HepG2 (cell line): ENCODE measurements at regions not wholly inside any gene's neighbourhood (a gene's known extent, or its start where the extent isn't known, plus 50 kb on each side); places are given as distances from the start of the nearest gene placed in this dataset.
A peak's percentile ranks its signal among the peaks of the same experiment; 100 is the strongest.

Experiments
- ATAC-seq: fragments of 200-7000 bp; cut with Tn5 transposase; 3 replicates; pipeline ENCODE4 v1.9.1; 2020; ENCODE audit warnings: mild to moderate bottlenecking, moderate library complexity
- BruUV-seq: library from RNA; stranded (reverse); fragments of 400-500 nt; replicated peaks from 2 replicates; lab custom pipeline; 2021; lab: Mats Ljungman, UMichigan
- CTCF ChIA-PET: fragments of 300-600 bp; formaldehyde crosslinking; extraction: SDS; loops from one replicate; lab custom pipeline; 2021; ENCODE audit warnings: low total read pairs, inconsistent platforms, low intra/inter-chr PET ratio; lab: Yijun Ruan, JAX
- POLR2A ChIA-PET: fragments of 350-600 bp; sonication (Branson Sonifier 250); formaldehyde crosslinking; loops from one replicate; lab custom pipeline; 2020; ENCODE audit warnings: antibody characterized with exemption, inconsistent platforms; lab: Yijun Ruan, JAX
- DNase-seq: peaks from one replicate; pipeline ENCODE4 v3.0.0-alpha.2; 2015; ENCODE audit warnings: low spot score
- FAIRE-seq: peaks from 3 replicates; lab custom pipeline; 2011; peaks lifted over from hg19 to GRCh38; lab: Jason Lieb, UNC
- H2AFZ ChIP-seq: one replicate; pipeline ENCODE4 v1.6.1; 2011; ENCODE audit warnings: low read length, inconsistent platforms
- H3K27ac ChIP-seq: fragments of 300-600 bp; 3 replicates; pipeline ENCODE4 v1.8.0; 2011; ENCODE audit warnings: mixed run types, mild to moderate bottlenecking, mixed read lengths, low read length, inconsistent platforms; ENCODE audit not compliant: insufficient read depth; ENCODE audit errors: extremely low read length
- H3K27me3 ChIP-seq, 2 experiments: fragments of 200-600 bp in 1 of 2; 2 replicates in 1 of 2; 3 replicates in 1 of 2; pipeline versions ENCODE4 v1.6.0 to v1.8.0; 2011; ENCODE audit warnings: low read length in 2 of 2, mild to moderate bottlenecking in 2 of 2, moderate library complexity in 2 of 2, inconsistent platforms in 1 of 2; ENCODE audit not compliant: insufficient read depth in 2 of 2, control insufficient read depth in 1 of 2
- H3K36me3 ChIP-seq, 2 experiments: fragments of 200-600 bp in 1 of 2; replicated peaks in 1 of 2; 2 replicates in 1 of 2; 3 replicates in 1 of 2; pipeline versions ENCODE4 v1.5.1 to v1.8.0; 2011; ENCODE audit warnings: low read length in 2 of 2, inconsistent platforms in 1 of 2; ENCODE audit not compliant: insufficient read depth in 2 of 2, control insufficient read depth in 1 of 2
- H3K4me1 ChIP-seq: 2 replicates; pipeline ENCODE4 v1.5.1; 2012; ENCODE audit warnings: low read length, inconsistent platforms; ENCODE audit not compliant: insufficient read depth
- H3K4me2 ChIP-seq: 2 replicates; pipeline ENCODE4 v1.6.0; 2011; ENCODE audit warnings: low read depth, low read length, inconsistent platforms
- H3K4me3 ChIP-seq, 3 experiments: fragments of 200-600 bp in 1 of 3; sonication (generic), shearing (Covaris generic) in 1 of 3; replicated peaks in 1 of 3; 2 replicates each; pipeline ENCODE4 v1.5.1; 2011 to 2016; ENCODE audit warnings: low read length in 3 of 3, inconsistent platforms in 2 of 3, low read depth in 2 of 3, mild to moderate bottlenecking in 2 of 3, control low read depth in 1 of 3, mixed read lengths in 1 of 3; ENCODE audit not compliant: insufficient read depth in 1 of 3
- H3K79me2 ChIP-seq: one replicate; pipeline ENCODE4 v1.6.1; 2011; ENCODE audit warnings: low read length, inconsistent platforms; ENCODE audit not compliant: insufficient read depth
- H3K9ac ChIP-seq: 2 replicates; pipeline ENCODE4 v1.6.0; 2011; ENCODE audit warnings: mild to moderate bottlenecking, low read depth, low read length, inconsistent platforms; ENCODE audit not compliant: insufficient read depth
- H3K9me3 ChIP-seq: 2 replicates; pipeline ENCODE4 v1.5.1; 2012; ENCODE audit warnings: mild to moderate bottlenecking, low read length
- H4K20me1 ChIP-seq: 2 replicates; pipeline ENCODE4 v1.6.0; 2011; ENCODE audit warnings: inconsistent platforms, mild to moderate bottlenecking, low read length, moderate library complexity; ENCODE audit not compliant: insufficient read depth
- HNRNPK ChIP-seq: fragments of 200-400 bp; formaldehyde crosslinking; IDR thresholded peaks from 2 replicates; pipeline ENCODE4 v1.6.1; 2018; ENCODE audit warnings: low read length, low read depth, moderate library complexity, mild to moderate bottlenecking; ENCODE audit not compliant: poor library complexity, severe bottlenecking
- SMARCE1 ChIP-seq: fragments of 450-650 bp; IDR thresholded peaks from 2 replicates; pipeline ENCODE4 v1.6.1; 2017; ENCODE audit warnings: borderline replicate concordance
- ZFY ChIP-seq: sonication (generic); formaldehyde crosslinking; IDR thresholded peaks from 2 replicates; pipeline ENCODE4 v1.4.0; 2020; ENCODE audit warnings: missing genetic modification reagents
- WGBS: methylation state at CpG from one replicate; pipeline ENCODE4 v1.1.6; 2017; ENCODE audit warnings: low lambda C conversion rate; 5-methylcytosine and 5-hydroxymethylcytosine counted together
- in situ Hi-C: cut with HindIII; loops from 2 replicates; pipeline ENCODE4 v1.10.0; 2017; ENCODE audit warnings: low pct_unique_long_range_greater_than_20kb; ENCODE audit not compliant: extremely low pct_ligation_motif_present
- intact Hi-C: fragments of 100-400 bp; cut with micrococcal nuclease; formaldehyde crosslinking; loops from one replicate; pipeline ENCODE4 v1.10.0; 2022; ENCODE audit not compliant: unreplicated experiment
- TF ChIP-seq, protein P1 (sequence below): sonication (generic); formaldehyde crosslinking; IDR thresholded peaks from 2 replicates; pipeline ENCODE4 v1.4.0; 2020; ENCODE audit warnings: missing genetic modification reagents
- TF ChIP-seq, protein P2 (sequence below): sonication (generic); formaldehyde crosslinking; IDR thresholded peaks from 2 replicates; pipeline ENCODE4 v1.4.0; 2020; ENCODE audit warnings: mild to moderate bottlenecking, missing genetic modification reagents

DNA sequence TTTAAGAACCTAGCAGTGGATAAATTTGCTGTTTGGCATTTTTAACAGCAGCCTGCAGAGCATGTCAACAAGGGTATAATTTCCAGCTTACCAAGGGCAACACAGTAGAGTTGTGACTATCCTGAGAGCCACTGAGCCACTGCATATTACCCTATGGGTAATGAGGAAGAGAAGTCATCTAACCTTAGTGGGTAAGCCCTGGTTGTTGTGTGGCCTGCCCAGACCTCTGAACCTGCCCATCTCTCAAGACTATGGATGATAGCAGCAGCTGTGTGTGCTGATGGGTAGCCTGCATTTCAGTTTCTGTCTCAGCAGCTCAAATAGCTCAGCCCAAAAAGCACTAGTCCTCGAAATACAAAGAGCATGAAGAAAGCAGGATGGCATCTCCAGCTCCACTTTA lies 56.1 kb upstream of the PIP5K1B start (continued):
- TF ChIP-seq, protein P1, sequence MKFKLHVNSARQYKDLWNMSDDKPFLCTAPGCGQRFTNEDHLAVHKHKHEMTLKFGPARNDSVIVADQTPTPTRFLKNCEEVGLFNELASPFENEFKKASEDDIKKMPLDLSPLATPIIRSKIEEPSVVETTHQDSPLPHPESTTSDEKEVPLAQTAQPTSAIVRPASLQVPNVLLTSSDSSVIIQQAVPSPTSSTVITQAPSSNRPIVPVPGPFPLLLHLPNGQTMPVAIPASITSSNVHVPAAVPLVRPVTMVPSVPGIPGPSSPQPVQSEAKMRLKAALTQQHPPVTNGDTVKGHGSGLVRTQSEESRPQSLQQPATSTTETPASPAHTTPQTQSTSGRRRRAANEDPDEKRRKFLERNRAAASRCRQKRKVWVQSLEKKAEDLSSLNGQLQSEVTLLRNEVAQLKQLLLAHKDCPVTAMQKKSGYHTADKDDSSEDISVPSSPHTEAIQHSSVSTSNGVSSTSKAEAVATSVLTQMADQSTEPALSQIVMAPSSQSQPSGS (CRISPR knock-in tag): no peak
- no peak for TF ChIP-seq SMARCE1
- TF ChIP-seq, protein P2, sequence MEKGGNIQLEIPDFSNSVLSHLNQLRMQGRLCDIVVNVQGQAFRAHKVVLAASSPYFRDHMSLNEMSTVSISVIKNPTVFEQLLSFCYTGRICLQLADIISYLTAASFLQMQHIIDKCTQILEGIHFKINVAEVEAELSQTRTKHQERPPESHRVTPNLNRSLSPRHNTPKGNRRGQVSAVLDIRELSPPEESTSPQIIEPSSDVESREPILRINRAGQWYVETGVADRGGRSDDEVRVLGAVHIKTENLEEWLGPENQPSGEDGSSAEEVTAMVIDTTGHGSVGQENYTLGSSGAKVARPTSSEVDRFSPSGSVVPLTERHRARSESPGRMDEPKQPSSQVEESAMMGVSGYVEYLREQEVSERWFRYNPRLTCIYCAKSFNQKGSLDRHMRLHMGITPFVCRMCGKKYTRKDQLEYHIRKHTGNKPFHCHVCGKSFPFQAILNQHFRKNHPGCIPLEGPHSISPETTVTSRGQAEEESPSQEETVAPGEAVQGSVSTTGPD (CRISPR knock-in tag): no peak
- no peak for TF ChIP-seq ZFY (CRISPR knock-in tag)
- TF ChIP-seq, all 625 proteins: peak for 0

DNA sequence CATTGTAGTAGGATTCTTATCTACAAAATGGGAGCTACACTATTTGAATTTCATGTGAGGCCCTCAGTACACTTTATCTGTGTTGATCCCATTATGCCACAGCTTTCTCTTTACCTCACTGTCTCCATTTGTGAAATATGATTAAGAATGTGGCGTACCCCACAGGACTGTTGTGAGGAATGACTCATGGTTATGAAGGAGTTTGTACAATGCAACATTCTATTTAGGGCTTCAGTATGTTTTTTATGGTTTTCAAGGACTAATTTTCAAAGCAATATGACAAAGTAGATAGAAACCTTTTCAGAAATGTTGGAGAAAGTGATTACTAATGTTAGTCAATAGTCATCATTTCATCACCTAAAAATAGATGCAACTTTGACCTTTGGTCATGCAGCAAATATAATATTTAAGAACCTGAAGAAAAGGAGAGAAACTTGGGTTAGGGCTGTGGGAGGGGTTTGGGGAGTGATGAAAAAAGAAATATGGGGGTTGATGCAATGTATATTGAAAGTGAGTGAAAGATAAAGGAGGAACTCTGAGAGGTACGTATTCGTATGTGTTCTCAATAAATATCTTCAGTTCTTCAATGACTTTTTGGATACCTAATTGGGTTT lies 53.7 kb upstream of the PIP5K1B start:
- in situ Hi-C loops: no loop called here
- intact Hi-C loops: no loop called here
- Histone ChIP-seq H3K36me3 (no peaks in the 10 kb centered on the region), H3K27me3 (no peaks in the 10 kb centered on the region; a peak in 1 of 5 replicates), H3K79me2 (no peaks in the 10 kb centered on the region), H2AFZ (no peak overlapping the region), H3K4me2 (no peak overlapping the region), H4K20me1 (no peaks in the 10 kb centered on the region), H3K9ac (no peak overlapping the region), H3K4me1 (no peaks in the 10 kb centered on the region), H3K9me3 (no peaks in the 10 kb centered on the region), H3K4me3 (no peak overlapping the region), H3K27ac (no peak overlapping the region)
- no TSS peak for BruUV-seq
- POLR2A ChIA-PET: no interaction called here
- DNase-seq (no peak), ATAC-seq (no peak), FAIRE-seq (no peak)
- 5% methylated on average over 3 of the region's 3 CpGs for WGBS
- TF ChIP-seq HNRNPK: peak; percentile 31
- TF ChIP-seq, protein P1 (CRISPR knock-in tag): no peak
- CTCF ChIA-PET: no interaction called here
